GM12865 (cell line): ENCODE measurements at regions not wholly inside any gene's neighbourhood (a gene's known extent, or its start where the extent isn't known, plus 50 kb on each side); places are given as distances from the start of the nearest gene placed in this dataset.

Experiments
- DNase-seq: peaks from one replicate; pipeline ENCODE4 v3.0.0; 2010; ENCODE audit warnings: low read depth
- H3K4me3 ChIP-seq: 2 replicates; pipeline ENCODE4 v1.5.1; 2011; ENCODE audit warnings: mild to moderate bottlenecking, low read depth, low read length, control low read depth
- TF ChIP-seq, protein P1 (sequence below): IDR thresholded peaks from 2 replicates; pipeline ENCODE4 v1.5.1; 2011; ENCODE audit warnings: low read length, control low read depth, low read depth, inconsistent platforms; ENCODE audit not compliant: insufficient read depth; ENCODE audit errors: missing control alignments

DNA sequence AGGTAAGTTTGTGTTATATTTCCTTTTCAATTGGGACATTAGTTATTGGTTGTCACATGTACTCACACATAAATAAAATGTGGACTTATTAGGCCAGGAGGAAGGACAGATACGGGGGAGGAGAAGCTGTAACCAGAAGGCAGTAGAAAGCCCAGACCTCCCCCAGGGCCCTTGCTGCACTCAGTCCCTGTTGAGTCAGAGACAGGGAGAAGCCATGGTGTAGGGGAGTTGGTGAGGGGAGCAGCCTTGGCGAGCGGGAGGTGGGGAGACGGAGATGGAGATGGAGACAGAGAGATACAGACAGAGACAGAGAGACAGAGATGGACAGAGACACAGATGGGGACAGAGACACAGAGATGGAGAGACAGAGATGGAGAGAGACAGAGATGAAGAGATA is 263.2 kb downstream of the DLL1 start:
- DNase-seq: no peak
- TF ChIP-seq, protein P1, sequence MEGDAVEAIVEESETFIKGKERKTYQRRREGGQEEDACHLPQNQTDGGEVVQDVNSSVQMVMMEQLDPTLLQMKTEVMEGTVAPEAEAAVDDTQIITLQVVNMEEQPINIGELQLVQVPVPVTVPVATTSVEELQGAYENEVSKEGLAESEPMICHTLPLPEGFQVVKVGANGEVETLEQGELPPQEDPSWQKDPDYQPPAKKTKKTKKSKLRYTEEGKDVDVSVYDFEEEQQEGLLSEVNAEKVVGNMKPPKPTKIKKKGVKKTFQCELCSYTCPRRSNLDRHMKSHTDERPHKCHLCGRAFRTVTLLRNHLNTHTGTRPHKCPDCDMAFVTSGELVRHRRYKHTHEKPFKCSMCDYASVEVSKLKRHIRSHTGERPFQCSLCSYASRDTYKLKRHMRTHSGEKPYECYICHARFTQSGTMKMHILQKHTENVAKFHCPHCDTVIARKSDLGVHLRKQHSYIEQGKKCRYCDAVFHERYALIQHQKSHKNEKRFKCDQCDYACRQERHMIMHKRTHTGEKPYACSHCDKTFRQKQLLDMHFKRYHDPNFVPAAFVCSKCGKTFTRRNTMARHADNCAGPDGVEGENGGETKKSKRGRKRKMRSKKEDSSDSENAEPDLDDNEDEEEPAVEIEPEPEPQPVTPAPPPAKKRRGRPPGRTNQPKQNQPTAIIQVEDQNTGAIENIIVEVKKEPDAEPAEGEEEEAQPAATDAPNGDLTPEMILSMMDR: no peak

DNA sequence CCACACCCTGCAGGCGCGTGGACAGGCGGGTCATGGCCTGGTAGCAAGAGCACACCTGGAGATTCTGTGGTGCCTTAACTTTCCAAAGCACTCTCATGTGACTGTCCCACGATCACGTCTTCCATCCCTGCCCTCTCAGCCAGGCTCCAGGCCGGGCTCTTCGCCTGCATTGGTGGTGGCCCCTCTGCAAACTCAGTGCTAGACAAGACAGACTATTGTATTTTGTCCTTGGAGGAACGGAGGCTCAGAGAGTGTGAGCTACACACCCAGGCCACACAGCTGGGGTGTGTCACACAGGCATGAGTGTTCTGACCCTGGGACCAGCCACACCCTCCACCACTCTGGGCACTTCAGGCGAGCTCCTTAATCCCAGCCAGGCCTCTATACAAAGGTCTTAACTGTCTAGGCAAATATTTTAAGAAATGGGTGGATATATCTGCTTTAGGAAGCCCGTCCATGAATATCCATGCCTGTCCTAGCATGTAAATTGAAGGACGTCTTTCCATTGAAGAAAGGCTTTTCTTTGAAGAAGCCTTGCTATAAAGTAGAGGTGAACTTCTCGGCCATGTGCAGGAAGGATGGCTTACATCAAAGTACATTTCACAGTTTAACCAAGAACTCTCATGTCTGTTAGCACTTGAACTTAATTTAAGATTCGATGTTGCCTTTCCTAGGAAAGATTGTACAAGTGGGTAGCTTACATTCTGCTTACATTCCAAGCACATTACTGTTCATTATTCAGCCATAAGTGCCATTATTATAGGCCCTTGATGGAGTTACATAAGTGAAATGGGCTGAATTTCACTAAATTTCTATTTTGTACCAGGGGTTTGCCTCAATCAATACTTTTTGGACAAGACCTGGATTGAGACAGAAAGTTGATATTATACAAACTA is 263.9 kb downstream of the DLL1 start:
- DNase-seq: no peak
- TF ChIP-seq, protein P1: no peak
- no peak overlapping the region for H3K4me3 ChIP-seq

More for the DNA sequence above, 263.2 kb downstream of the DLL1 start:
- no peak overlapping the region for H3K4me3 ChIP-seq

DNA sequence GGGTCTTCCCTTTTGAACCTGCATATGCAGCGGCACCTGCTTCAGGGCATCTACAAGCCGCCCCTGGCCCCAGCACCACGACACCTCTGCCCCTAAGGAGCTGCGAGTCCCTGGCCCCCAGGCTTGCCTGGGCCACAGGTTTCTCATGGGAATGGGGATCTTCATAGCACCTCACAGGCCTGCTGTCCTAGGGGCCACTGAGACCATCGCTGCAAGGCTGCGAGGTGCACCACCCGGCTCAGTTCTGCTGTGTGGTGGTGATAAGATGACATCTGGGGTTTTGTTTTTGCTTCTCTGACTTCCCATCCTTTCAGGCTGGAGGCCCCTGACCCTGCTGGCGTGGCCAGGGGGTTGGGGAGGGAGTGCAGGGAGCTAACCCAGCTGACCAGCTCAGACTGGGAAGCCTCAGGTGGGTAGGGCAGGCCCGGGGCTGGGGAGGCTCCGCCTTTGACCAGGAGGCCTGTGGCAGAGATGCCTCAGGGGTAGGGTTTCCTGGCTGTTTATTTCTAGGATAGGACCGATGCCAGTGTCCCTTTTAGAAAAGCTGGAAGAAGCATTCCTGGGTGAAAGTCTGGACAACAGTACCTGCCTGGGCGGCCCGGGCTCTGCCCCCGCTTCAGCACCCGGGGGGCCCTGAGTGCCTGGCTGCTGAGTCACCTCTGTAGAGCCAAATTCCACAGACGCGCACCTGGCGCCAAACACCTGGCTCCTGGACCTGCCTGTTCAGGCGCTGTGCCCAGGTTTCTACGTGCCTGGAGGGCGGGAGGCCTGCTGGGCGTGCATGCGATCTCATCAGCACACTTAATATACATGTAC is 264.7 kb downstream of the DLL1 start:
- DNase-seq: no peak
- H3K4me3 ChIP-seq: no peak overlapping the region
- TF ChIP-seq, protein P1: no peak

DNA sequence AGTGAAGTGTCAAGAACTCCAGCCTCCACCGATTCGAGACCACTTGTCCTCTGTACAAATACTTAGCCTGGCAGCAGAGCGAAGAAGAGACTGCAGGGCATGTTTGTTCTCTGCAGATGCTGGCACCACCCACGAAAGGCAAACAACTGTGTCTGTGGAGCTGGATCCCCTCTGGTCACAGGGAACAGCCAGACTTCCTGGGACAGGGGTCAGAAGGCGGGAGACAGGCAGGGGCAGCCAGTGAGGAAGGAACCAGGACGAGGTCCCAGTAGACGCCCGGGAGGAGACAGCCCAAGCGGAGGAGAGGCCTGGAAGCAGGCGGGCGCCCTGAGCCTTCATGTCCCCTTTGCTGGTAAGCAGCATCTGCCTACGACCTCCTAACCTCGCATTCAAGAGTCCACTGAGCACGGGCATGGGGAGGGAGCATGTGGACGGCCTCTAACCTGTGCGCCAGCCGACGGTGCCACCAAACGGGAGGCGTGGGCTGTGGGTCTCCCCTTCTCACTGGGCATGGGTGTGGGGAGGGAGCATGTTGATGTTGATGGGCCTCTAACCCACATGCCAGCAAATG is 265.5 kb downstream of the DLL1 start:
- TF ChIP-seq, protein P1: no peak
- H3K4me3 ChIP-seq: no peak overlapping the region
- no peak for DNase-seq

DNA sequence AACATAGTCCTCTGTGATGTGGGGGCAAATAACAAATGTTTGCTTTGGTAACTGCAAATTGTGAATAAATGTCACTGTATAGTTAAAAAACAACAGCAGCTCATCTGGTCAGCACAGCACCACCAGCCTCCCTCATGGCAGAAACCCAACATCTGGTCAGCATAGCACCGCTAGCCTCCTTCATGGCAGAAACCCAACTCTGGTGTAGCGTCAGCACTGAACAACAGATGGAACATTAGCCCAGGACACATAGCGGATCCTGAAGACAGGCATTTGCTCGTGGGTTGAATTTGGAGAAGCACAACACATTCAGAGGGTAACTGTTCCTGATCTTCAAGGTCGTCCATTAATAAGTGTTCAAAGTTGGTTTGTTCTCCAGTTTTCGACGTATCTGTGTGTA is 265.9 kb downstream of the DLL1 start:
- H3K4me3 ChIP-seq: no peak overlapping the region
- TF ChIP-seq, protein P1: no peak
- DNase-seq: no peak

DNA sequence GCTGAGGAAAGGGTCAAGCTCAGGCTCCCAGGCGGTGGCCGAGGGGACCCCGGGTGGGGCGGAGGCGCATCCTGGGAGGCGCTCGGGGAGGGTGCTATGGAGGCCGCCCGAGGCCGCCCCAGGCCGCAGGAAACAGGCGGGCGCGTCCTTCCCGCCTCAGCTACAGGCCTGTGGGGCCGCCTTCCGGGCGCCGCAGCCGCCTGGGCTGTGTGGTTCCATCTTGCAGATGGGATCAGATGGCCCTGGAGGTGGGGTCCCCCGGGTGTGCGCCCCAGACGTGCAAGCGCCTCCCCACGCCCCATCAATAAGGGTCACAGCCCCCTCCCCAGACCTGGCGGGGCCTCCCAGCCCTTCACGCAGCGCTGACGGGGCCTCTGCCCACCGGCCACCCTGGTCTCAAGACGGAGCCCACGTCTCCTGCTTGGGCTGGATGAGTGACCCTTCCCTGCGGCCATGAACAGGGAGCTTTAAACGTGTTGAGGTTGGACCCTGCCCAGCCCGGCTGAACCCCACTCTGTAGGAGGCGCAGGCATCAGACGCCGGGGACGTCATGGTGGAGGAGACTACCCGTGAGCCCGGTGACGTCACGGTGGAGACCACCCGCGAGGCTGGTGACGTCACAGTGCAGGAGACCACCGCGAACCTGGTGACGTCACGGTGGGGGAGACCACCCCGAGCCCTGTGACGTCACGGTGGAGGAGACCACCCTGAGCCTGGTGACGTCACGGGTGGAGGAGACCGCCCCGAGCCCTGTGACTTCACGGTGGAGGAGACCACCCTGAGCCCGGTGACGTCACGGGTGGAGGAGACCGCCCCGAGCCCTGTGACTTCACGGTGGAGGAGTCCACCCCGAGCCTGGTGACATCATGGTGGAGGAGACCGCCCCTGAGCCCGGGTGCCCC is 267.0 kb downstream of the DLL1 start:
- TF ChIP-seq, protein P1: no peak
- DNase-seq: no peak
- H3K4me3 ChIP-seq: no peak overlapping the region
